ENCODE measurements at regions not wholly inside any gene's neighbourhood (a gene's known extent, or its start where the extent isn't known, plus 50 kb on each side); places are given as distances from the start of the nearest gene placed in this dataset.
"Not testable (repeated sequence)": the region's sequence is repeated elsewhere in the genome, so short reads cannot be mapped to it uniquely, and the experiment has no call there.

DNA sequence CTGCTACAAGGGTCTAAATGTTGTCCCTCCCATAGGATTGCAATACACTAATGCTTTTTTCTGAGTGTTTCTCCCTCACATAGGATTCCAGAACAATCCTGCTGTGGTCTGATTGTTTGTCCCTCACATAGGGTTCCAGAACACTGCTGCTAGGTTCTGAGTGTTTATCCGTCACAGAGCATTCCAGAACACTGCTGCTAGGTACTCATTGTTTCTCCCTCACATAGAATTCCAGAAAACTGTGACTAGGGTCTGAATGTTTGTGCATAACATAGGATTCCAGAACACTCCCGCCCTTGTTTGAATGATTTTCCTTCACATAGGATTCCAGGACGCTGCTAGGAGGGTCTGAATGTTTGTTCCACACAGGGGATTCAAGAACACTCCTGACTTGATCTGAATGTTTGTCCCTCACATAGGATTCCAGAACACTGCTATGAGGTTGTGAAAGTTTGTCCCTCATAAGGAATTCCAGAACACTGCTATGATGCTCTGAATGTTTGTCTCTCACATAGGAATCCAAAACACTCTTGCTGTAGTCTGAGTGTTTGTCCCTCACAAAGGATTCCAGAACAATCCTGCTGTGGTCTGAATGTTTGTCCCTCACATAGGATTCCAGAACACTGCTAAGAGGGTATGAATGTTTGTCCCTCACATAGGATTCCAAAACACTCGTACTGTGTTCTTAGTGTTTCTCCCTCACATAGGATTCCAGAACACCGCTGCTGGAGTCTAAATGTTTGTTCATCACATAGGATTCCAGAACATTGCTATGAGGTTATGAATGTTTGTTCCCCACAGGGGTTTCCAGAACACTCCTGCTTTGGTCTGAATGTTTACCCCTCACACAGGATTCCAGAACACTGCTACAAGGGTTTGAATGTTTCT, 213.5 kb downstream of the FOXD4L6 start:
- ATAC-seq: peak; percentile 24
- intact Hi-C loops (cut with DNase I): no loop called here
- no peak for DNase-seq (ENCODE audit: missing footprints)

DNA sequence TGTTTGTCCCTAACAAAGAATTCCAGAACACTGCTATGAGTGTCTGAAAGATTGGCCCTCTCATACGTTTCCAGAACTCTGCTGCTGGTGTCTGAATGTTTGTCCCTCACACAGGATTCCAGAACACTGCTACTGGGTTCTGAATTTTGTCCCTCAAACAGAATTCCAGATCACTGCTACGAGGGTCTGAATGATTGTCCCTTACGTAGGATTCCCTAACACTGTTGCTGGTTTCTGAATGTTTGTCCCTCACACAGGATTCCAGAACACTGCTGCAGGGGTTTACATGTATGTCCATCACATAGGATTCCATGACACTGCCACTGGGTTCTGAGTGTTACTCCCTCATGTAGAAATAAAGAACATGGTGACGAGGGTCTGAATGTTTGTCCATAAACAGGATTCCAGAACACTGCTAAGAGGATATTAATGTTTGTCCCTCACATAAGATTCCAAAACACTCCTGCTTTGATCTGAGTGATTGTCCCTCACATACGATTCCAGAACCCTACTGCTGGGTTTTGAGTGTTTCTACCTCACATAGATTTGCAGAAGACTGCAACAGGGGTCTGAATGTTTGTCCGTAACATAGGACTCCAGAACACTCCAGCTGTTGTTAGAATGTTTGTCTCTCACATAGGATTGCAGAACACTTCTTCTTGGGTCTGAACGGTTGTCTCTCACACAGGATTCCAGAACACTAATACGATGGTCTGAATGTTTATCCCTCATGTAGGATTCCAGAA, 214.4 kb downstream of the FOXD4L6 start:
- ATAC-seq: peak; percentile 14
- DNase-seq (ENCODE audit: missing footprints): no peak

DNA sequence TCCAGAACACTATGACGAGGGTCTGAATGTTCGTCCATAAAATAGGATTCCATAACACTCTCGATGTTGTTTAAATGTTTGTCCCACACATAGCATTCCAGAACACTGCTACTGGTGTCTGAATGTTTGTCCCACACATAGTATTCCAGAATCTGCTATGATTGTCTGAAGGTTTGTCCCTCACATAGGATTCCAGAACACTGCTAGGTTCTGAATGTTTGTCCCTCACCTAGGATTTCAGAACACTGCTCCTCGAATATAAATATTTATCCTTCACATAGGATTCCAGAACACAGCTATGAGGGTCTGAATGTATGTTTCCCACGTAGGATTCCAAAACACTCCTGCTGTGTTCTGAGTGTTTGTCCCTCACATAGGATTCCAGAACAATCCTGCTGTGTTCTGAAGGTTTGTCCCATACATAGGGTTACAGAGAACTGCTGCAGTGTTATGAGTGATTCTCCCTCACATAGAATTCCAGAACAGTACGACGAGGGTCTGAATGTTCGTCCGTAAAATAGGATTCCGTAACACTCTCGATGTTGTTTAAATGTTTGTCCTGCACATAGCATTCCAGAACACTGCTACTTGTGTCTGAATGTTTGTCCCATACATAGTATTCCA, 215.3 kb downstream of the FOXD4L6 start:
- intact Hi-C loops (cut with DNase I): no loop called here
- ATAC-seq: no peak

More for the DNA sequence above, 214.4 kb downstream of the FOXD4L6 start:
- intact Hi-C loops (cut with DNase I): no loop called here

DNA sequence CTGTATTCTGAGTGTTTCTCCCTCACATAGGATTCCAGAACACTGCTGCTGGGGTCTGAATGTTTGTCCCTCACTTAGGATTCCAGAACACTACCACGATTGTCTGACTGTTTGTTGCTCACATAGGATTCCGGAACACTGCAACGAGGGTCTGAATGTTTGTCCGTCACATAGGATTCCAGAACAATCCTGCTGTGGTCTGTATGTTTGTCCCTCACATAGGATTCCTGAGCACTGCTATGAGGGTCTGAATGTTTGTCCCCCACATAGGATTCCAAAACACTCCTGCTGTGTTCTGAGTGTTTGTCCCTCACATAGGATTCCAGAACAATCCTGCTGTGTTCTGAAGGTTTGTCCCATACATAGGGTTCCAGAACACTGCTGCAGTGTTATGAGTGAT, 215.8 kb downstream of the FOXD4L6 start:
- DNase-seq (ENCODE audit: missing footprints); intact Hi-C loops (cut with DNase I); ATAC-seq: not testable (repeated sequence)

More for the DNA sequence above, 215.3 kb downstream of the FOXD4L6 start:
- no peak for DNase-seq (ENCODE audit: missing footprints)

DNA sequence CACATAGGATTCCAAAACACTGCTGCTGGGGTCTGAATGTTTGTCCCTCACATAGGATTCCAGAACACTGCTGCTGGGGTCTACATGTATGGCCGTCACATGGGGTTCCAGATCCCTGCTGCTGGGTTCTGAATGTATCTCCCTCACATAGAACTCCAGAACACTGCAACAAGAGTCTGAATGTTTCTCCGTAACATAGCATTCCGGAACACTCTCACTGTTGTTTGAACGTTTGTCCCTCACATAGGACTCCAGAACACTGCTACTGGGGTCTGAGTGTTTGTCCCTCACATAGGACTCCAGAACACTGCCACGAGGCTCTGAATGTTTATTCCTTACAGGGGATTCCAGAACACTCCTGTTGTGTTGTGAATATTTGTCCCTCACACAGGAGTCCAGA, 216.8 kb downstream of the FOXD4L6 start:
- ATAC-seq: no peak
- DNase-seq (ENCODE audit: missing footprints): no peak
- intact Hi-C loops (cut with DNase I): no loop called here

DNA sequence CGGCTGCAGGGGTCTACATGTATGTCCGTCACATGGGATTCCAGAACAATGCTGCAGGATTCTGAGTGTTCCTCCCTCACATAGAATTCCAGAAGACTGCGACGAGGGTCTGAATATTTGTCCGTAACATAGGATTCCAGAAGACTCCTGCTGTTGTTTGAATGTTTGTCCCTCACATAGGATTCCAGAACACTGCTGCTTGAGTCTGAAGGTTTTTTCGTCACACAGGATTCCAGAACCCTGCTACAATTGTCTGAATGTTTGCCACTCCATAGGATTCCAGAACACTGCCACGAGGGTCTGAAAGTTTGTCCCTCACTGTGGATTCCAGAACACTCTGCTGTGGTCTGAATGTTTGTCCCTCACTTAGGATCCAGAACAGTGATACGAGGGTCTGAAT, 217.5 kb downstream of the FOXD4L6 start:
- DNase-seq (ENCODE audit: missing footprints); intact Hi-C loops (cut with DNase I); ATAC-seq: not testable (repeated sequence)

DNA sequence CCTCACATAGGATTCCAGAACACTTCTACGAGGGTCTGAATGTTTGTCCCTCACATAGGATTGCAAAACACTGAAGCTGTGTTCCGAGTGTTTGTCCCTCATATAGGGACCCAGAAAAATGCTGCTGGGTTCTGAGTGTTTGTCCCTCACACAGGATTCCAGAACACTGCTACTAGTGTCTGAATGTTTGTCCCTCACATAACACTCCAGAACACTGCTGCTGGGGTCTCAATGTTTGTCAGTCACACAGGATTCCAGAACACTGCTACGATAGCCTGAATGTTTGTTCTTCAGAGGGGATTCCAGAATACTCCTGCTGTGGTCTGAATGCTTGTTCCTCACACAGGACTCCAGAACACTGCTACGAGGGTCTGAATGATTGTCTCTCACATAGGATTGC, 218.7 kb downstream of the FOXD4L6 start:
- DNase-seq (ENCODE audit: missing footprints) (no peak), ATAC-seq (no peak)
- intact Hi-C loops (cut with DNase I): no loop called here

DNA sequence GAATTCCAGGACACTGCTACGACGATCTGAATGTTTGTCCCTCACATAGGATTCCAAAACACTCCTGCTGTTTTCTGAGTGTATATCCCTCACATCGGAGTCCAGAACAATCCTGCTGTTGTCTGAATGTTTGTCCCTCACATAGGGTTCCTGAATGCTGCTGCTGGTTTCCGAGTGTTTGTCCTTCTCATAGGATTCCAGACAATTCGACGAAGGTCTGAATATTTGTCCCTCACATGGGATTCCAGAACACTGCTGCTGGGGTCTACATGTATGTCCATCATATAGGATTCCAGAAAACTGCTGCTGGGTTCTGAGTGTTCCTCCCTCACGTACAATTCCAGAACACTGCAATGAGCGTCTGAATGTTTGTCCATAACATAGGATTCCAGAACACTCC, 219.4 kb downstream of the FOXD4L6 start:
- ATAC-seq; intact Hi-C loops (cut with DNase I); DNase-seq (ENCODE audit: missing footprints): not testable (repeated sequence)

DNA sequence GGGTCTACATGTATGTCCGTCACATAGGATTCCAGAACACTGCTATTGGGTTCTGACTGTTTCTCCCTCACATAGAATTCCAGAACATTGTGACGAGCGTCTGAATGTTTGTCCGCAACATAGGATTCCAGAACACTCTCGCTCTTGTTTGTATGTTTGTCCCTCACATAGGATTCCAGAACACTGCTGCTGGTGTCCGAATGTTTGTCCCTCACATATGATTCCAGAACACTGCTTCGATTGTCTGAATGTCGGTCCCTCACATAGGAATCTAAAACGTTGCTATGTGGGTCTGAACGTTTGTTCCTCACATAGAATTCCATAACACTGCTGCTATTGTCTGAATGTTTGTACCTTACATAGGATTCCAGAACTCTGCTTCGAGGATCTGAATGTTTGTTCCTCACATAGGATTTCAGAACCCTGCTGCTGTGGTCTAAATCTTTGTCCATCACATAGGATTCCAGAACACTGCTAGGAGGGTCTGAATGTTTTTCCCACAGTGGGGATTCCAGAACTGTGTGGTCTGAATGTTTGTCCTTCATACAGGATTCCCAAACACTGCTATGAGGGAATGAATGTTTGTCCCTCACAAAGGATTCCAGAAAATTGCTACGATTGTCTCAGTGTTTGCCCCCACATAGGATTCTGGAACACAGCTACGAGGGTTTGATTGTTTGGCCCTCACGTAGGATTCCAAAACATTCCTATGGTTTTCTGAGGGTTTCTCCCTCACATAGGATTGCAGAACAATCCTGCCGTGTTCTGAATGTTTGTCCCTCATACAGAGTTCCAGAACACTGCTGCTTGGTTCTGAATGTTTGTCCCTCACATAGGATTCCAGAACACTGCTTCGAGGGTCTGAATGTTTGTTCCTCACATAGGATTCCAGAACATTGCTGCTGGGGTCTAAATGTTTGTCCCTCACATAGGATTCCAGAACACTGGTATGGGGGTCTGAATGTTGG, 220.5 kb downstream of the FOXD4L6 start:
- intact Hi-C loops (cut with DNase I): no loop called here
- ATAC-seq: no peak
- DNase-seq (ENCODE audit: missing footprints): no peak

DNA sequence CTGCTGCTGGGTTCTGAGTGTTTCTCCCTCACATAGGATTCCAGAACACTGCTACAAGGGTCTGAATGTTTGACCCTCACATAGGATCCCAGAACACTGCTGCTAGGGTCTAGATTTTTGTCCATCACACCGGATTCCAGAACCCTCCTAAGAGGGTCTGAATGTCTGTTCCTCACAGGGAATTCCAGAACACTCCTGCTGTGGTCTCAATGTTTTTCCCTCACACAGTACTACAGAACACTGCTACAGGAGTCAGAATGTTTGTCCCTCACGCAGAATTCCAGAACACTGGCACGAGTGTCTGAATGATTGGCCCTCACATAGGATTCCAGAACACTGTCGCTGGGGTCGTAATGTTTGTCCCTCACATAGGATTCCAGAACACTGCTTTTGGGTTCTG, 221.6 kb downstream of the FOXD4L6 start:
- intact Hi-C loops (cut with DNase I); DNase-seq (ENCODE audit: missing footprints): not testable (repeated sequence)
- ATAC-seq: peak; percentile 12

DNA sequence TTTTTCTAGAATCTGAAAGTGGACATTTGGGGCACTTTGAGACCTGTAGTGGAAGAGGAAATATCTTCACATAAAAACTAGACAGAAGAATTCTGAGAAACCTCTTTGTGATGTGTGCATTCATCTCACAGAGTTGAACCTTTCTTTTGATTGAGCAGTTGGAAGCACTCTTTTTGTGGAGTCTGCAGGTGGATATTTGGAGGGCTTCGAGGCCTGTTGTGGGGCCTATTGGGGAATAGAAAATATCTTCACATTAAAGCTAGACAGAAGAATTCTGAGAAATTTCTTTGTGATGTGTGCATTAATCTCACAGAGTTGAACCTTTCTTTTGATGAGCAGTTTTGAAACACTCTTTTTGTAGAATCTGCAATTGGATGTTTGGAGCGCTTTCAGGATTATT, 236.2 kb downstream of the FOXD4L6 start:
- DNase-seq (ENCODE audit: missing footprints); intact Hi-C loops (cut with DNase I); ATAC-seq: not testable (repeated sequence)

DNA sequence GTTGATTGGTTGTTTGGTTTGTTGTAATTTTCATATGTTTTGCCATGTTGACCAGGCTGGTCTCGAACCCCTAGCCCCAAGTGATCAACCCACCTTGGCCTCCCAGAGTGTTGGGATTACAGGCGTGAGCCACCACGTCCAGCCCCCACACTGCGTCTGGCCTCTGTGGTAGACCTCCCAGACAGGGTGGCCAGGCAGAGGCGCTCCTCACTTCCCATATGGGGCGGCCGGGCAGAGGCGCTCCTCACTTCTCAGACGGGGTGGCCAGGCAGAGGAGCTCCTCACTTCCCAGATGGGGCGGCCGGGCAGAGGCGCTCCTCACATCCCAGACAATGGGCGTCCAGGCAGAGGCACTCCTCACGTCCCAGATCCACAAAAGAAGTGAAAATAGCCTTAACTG, 242.6 kb downstream of the FOXD4L6 start:
- ATAC-seq; DNase-seq (ENCODE audit: missing footprints); intact Hi-C loops (cut with DNase I): not testable (repeated sequence)

DNA sequence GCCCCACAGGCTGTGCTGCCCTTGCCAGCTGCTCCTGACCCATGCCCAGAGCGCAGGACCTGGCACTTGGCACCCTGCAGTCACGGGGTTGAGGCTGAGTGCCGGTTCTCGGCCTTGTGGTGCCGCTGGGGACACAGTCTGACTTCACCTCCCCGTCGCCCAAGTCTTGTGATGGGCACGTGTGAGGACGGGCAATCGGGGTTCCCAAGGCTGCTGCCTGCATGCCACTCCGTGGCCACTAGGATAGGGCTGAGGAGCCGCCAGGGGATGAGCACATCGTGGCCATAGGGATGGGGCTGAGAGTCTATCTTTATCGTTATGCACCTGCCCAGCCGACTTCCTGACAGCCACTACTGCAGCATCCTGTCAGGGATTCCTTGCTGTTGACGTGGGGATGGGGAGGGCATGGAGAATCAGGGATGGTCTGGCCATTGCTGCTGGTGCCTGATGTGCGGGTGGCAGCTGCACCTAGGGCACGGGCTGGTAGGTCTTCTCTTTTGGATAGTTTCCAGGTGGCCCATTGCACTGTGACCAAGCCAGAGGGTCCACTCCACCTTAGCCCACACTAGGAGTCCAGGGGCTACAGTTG, 243.5 kb downstream of the FOXD4L6 start:
- DNase-seq (ENCODE audit: missing footprints): peak; percentile 60
- intact Hi-C loops (cut with DNase I); ATAC-seq: not testable (repeated sequence)

DNA sequence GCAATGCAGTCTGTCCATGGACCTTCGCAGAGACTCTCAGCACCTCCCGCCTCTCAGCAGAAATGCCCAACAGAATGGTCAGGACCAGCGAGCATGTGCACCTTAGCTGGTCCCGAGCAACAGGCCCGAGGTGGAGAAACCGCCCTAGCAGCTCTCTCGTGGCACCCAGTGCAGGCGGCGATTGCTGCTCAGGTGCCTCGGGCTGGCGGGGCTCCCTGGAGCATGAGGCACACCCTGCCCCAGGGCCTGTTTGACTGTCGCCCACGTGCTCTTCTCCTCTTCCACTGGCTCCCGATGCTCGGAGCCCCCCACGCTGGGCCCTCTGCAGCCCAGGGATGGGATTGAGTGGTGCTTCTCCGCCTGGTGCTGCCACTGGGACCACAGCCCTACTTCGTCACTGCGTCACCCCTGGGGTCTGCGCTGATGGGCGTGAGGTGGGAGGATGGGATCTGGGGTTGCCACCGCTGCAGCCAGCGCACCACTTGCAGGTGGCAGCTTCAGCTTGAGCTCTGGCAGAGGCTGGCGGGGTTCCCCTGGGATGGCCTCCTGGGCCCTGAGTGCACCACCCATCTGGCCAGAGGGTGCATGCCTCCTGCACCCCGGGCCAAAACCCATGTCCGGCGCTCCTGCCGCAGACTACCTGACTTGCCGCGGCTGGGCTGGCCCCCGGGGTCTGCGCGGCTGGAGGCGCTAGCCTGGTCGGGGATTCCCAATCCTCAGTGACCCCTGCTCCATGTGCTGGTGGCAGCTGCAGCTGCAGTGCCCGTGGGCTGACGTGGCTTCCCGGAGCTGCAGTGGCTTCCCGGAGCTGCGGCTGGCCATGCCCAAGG, 244.2 kb downstream of the FOXD4L6 start:
- intact Hi-C loops (cut with DNase I): no loop called here
- ATAC-seq (peak; percentile 23), DNase-seq (ENCODE audit: missing footprints) (no peak)

DNA sequence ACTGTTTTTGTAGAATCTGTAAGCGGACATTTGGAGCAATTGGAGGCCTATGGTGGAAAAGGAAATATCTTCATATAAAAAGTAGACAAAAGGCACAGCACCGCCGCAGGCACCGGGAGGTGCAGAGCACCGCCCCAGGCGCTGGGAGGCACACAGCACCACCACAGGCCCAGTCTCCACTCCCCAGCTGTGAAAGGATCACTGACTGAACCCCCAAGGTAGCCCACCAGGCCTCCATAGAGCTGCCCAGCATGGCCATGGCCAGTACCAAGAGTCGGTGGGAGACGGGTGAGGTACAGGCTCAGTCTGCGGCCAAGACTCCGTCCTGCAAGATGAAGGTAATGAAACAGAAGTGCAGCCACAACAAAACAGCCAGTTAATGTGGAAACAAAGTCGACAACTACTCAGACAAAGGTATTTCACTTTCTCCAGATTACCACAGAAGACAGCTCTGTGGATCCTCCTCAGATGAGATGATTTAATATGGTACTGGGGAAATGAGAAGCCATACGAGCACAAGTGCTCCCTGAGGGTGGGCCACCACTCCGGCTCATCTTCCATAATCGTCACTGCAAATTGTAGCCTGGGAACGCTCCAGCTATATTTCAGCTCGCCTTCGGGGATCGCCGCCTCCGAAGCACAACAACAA, 244.9 kb downstream of the FOXD4L6 start:
- DNase-seq (ENCODE audit: missing footprints): peak; percentile 69
- ATAC-seq; intact Hi-C loops (cut with DNase I): not testable (repeated sequence)

DNA sequence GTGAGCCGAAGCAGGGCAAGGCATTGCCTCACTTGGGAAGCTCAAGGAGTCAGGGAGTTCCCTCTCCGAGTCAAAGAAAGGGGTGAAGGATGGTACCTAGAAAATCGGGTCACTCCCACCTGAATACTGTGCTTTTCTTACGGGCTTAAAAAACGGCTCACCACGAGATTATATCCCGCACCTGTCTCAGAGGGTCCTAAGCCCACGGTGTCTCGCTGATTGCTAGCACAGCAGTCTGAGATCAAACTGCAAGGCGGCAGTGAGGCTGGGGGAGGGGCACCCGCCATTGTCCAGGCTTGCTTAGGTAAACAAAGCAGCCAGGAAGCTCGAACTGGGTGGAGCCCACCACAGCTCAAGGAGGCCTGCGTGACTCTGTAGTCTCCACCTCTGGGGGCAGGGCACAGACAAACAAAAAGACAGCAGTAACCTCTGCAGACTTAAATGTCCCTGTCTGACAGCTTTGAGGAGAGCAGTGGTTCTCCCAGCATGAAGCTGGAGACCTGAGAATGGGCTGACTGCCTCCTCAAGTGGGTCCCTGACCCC, 254.7 kb downstream of the FOXD4L6 start:
- ATAC-seq; intact Hi-C loops (cut with DNase I); DNase-seq (ENCODE audit: missing footprints): not testable (repeated sequence)

Data from Right ventricle myocardium inferior (tissue), 1 donor.